PC-3 (cell line): ENCODE measurements at regions not wholly inside any gene's neighbourhood (a gene's known extent, or its start where the extent isn't known, plus 50 kb on each side); places are given as distances from the start of the nearest gene placed in this dataset.

ENCODE experiments used
- ATAC-seq: fragments of 200-7000 bp; cut with Tn5 transposase; 2 replicates; pipeline ENCODE4 v1.9.1; 2020; ENCODE audit warnings: mild to moderate bottlenecking, moderate library complexity
- BruUV-seq: library from RNA; stranded (reverse); fragments of 400-500 nt; replicated peaks from 2 replicates; lab custom pipeline; 2021; lab: Mats Ljungman, UMichigan
- CTCF ChIA-PET: fragments of 300-600 bp; sonication (Branson Sonifier 250); formaldehyde crosslinking; loops from one replicate; lab custom pipeline; 2022; ENCODE audit warnings: antibody characterized with exemption; lab: Charles Lee
- POLR2A ChIA-PET: fragments of 300-600 bp; sonication (Branson Sonifier 250); formaldehyde crosslinking; loops from one replicate; lab custom pipeline; 2022; ENCODE audit warnings: antibody characterized with exemption; ENCODE audit not compliant: unreplicated experiment; lab: Charles Lee
- DNase-seq: peaks from one replicate; pipeline ENCODE4 v3.0.0-alpha.2; 2015
- H2AFZ ChIP-seq: fragments of 300-600 bp; sonication (generic); 2 replicates; pipeline ENCODE4 v1.6.0; 2016; ENCODE audit warnings: antibody characterized with exemption, low read length
- H3F3A ChIP-seq: fragments of 300-600 bp; sonication (generic); one replicate; pipeline ENCODE4 v1.6.0; 2017; ENCODE audit warnings: antibody characterized with exemption, low read length, control low read depth, mild to moderate bottlenecking; ENCODE audit not compliant: unreplicated experiment
- H3K27ac ChIP-seq: fragments of 300-600 bp; sonication (generic); 2 replicates; pipeline ENCODE4 v1.5.1; 2016; ENCODE audit warnings: mild to moderate bottlenecking, low read length
- H3K27me3 ChIP-seq: fragments of 300-600 bp; sonication (generic); 2 replicates; pipeline ENCODE4 v1.6.1; 2016; ENCODE audit warnings: low read length, mixed read lengths
- H3K36me3 ChIP-seq: fragments of 300-600 bp; sonication (generic); 2 replicates; pipeline ENCODE4 v1.6.1; 2016; ENCODE audit warnings: low read depth, mixed run types, low read length, mixed read lengths
- H3K4me1 ChIP-seq: fragments of 300-600 bp; sonication (generic); 2 replicates; pipeline ENCODE4 v1.5.1; 2016; ENCODE audit warnings: low read length; ENCODE audit not compliant: insufficient read depth
- H3K4me2 ChIP-seq: fragments of 300-600 bp; sonication (generic); 2 replicates; pipeline ENCODE4 v1.6.0; 2016; ENCODE audit warnings: low read length
- H3K4me3 ChIP-seq: fragments of 300-600 bp; sonication (generic); 2 replicates; pipeline ENCODE4 v1.5.1; 2016; ENCODE audit warnings: mild to moderate bottlenecking, low read length, mixed read lengths
- H3K79me2 ChIP-seq: fragments of 300-600 bp; sonication (generic); 2 replicates; pipeline ENCODE4 v1.6.1; 2017; ENCODE audit warnings: low read length, mixed read lengths
- H3K9ac ChIP-seq: fragments of 300-600 bp; sonication (generic); 2 replicates; pipeline ENCODE4 v1.6.0; 2016; ENCODE audit warnings: mild to moderate bottlenecking, low read length
- H3K9me2 ChIP-seq: fragments of 300-600 bp; sonication (generic); replicated peaks from 2 replicates; pipeline ENCODE4 v1.6.1; 2016; ENCODE audit warnings: mixed run types, low read length, mixed read lengths
- H3K9me3 ChIP-seq: fragments of 300-600 bp; sonication (generic); 2 replicates; pipeline ENCODE4 v1.6.1; 2016; ENCODE audit warnings: low read length, mixed read lengths
- H4K20me1 ChIP-seq: fragments of 300-600 bp; sonication (generic); 2 replicates; pipeline ENCODE4 v1.6.1; 2016; ENCODE audit warnings: low read length, mixed read lengths
- EZH2 ChIP-seq: fragments of 300-600 bp; sonication (generic); IDR thresholded peaks from one replicate; pipeline ENCODE4 v1.6.1; 2017; ENCODE audit warnings: antibody characterized with exemption, mild to moderate bottlenecking, low read length; ENCODE audit not compliant: unreplicated experiment
- EZH2phosphoT487 ChIP-seq: fragments of 300-600 bp; sonication (generic); IDR thresholded peaks from 2 replicates; pipeline ENCODE4 v1.6.1; 2018; ENCODE audit warnings: mild to moderate bottlenecking, antibody characterized with exemption, low read length, borderline replicate concordance
- intact Hi-C: fragments of 100-400 bp; cut with micrococcal nuclease; formaldehyde crosslinking; loops from 2 replicates; pipeline ENCODE4 v1.9.0; 2023
- TF ChIP-seq, protein P1 (sequence below): fragments of 300-600 bp; sonication (generic); conservative IDR thresholded peaks from 2 replicates; pipeline ENCODE4 v1.5.1; 2017; ENCODE audit warnings: antibody characterized with exemption, low read depth, mild to moderate bottlenecking, low read length

DNA sequence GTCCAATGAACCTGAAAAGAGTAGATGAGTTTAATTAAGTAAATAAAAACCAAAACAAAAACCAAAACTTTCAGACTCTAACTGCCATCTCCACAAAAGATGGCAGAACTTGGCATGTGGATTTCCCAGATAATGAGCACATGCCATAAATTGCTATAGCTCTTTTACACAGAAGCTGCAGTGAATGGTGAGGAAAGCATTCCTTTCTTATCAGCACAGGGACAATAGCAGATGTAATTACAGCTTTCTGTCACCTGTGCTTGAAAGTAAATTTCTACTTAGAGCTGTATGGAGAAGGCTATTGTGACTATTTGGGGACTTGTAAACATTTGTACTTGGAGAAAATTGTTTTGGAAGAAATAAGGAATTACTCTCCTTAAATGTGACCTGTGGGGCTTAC lies 378.4 kb downstream of the RPRM start:
- Histone ChIP-seq H3K4me3 (no peak overlapping the region), H4K20me1 (no peaks in the 10 kb centered on the region), H3K9ac (no peak overlapping the region), H3K4me1 (no peaks in the 10 kb centered on the region), H3F3A (no peaks in the 10 kb centered on the region), H3K27ac (no peak overlapping the region), H3K4me2 (no peak overlapping the region), H3K36me3 (no peaks in the 10 kb centered on the region), H3K9me2 (no peaks in the 10 kb centered on the region), H2AFZ (no peak overlapping the region), H3K9me3 (no peaks in the 10 kb centered on the region), H3K27me3 (no peaks in the 10 kb centered on the region), H3K79me2 (no peaks in the 10 kb centered on the region)
- BruUV-seq: no TSS peak
- POLR2A ChIA-PET: no interaction called here
- TF ChIP-seq EZH2 (no peak), EZH2phosphoT487 (no peak)
- TF ChIP-seq, protein P1, sequence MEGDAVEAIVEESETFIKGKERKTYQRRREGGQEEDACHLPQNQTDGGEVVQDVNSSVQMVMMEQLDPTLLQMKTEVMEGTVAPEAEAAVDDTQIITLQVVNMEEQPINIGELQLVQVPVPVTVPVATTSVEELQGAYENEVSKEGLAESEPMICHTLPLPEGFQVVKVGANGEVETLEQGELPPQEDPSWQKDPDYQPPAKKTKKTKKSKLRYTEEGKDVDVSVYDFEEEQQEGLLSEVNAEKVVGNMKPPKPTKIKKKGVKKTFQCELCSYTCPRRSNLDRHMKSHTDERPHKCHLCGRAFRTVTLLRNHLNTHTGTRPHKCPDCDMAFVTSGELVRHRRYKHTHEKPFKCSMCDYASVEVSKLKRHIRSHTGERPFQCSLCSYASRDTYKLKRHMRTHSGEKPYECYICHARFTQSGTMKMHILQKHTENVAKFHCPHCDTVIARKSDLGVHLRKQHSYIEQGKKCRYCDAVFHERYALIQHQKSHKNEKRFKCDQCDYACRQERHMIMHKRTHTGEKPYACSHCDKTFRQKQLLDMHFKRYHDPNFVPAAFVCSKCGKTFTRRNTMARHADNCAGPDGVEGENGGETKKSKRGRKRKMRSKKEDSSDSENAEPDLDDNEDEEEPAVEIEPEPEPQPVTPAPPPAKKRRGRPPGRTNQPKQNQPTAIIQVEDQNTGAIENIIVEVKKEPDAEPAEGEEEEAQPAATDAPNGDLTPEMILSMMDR: no peak
- intact Hi-C loops: no loop called here
- CTCF ChIA-PET: no interaction called here
- DNase-seq: no peak
- ATAC-seq: no peak

DNA sequence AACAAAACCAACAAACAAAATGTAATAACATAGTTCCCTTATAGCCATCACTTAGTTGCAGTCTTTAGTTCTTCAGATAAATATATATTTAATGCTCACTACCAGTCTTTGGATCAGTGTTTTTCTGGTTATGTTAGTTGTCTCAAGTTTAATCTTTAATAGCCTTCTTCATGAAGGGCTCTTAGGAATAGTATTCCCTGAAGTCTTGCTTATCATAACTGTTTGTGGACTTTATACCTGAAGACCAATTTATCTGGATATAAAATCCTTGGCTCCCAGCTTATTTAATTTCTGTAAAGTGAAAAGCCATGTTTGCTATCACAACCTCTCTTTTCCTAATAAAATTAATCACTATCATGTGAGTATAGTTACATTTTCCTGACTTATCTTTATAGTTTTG lies 379.7 kb downstream of the ARL6IP6 start:
- no peak overlapping the region for H3K27ac ChIP-seq
- H3K4me3 ChIP-seq: no peak overlapping the region
- no peaks in the 10 kb centered on the region for H3K9me2 ChIP-seq
- H3K4me2 ChIP-seq: no peak overlapping the region
- no peaks in the 10 kb centered on the region for H3F3A ChIP-seq
- TF ChIP-seq, protein P1: no peak
- TF ChIP-seq EZH2 (no peak), EZH2phosphoT487 (no peak)
- H3K9me3 ChIP-seq: no peaks in the 10 kb centered on the region
- DNase-seq: no peak
- no peaks in the 10 kb centered on the region for H3K4me1 ChIP-seq
- no peaks in the 10 kb centered on the region for H3K79me2 ChIP-seq
- BruUV-seq: no TSS peak
- ChIA-PET POLR2A (no interaction called here), CTCF (no interaction called here)
- no peak overlapping the region for H2AFZ ChIP-seq
- H3K9ac ChIP-seq: no peak overlapping the region
- ATAC-seq: no peak
- intact Hi-C loops: no loop called here
- no peaks in the 10 kb centered on the region for H3K36me3 ChIP-seq
- H3K27me3 ChIP-seq: no peaks in the 10 kb centered on the region
- no peaks in the 10 kb centered on the region for H4K20me1 ChIP-seq

DNA sequence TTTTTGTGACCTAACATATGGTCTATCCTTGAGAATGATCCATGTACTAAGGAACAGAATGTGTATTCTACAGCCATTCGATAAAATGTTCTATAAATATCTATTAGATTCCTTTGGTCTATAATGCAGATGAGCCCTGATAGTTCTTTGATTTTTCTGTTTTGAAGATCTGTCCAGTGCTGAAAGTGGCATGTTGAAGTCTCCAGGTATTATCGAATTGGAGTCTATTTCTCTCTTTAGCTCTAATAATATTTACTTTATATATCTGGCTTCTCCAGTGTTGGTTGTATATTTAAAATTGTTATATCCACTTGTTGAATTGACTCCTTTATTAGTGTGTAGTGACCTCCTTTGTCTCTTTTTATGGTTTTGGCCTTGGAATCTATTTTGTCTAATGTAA lies 377.9 kb downstream of the ARL6IP6 start:
- Histone ChIP-seq H3K4me1 (no peaks in the 10 kb centered on the region), H3K27me3 (no peaks in the 10 kb centered on the region), H2AFZ (no peak overlapping the region), H3K9me2 (no peaks in the 10 kb centered on the region), H3K9ac (no peak overlapping the region), H3K9me3 (no peaks in the 10 kb centered on the region), H3K27ac (no peak overlapping the region), H4K20me1 (no peaks in the 10 kb centered on the region), H3F3A (no peaks in the 10 kb centered on the region), H3K36me3 (no peaks in the 10 kb centered on the region), H3K4me2 (no peak overlapping the region), H3K79me2 (no peaks in the 10 kb centered on the region), H3K4me3 (no peak overlapping the region)
- ATAC-seq (no peak), DNase-seq (no peak)
- TF ChIP-seq EZH2 (no peak), EZH2phosphoT487 (no peak)
- TF ChIP-seq, protein P1: no peak
- ChIA-PET POLR2A (no interaction called here), CTCF (no interaction called here)
- no TSS peak for BruUV-seq
- intact Hi-C loops: no loop called here
